ENCODE measurements at regions not wholly inside any gene's neighbourhood (a gene's known extent, or its start where the extent isn't known, plus 50 kb on each side); places are given as distances from the start of the nearest gene placed in this dataset.

DNA sequence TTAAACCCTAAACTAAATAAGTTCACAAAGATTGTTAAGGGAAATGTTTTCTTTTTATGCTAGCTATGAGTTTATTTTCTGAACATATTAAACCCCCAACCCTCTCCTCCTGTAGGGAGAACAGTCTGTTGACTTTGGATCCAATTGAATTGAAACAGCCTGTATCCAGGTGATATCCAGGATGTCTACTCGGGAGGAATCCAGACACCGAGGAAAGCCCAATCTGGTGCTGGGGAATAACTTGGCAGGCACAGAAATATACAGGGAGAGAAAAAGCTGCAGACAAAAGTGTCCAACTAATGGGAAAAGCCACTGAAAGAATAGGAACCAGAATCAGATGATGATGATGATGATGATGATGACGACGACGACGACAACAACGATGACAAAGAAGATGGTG, 93.9 kb upstream of the API5 start:
- TF ChIP-seq, protein P1, sequence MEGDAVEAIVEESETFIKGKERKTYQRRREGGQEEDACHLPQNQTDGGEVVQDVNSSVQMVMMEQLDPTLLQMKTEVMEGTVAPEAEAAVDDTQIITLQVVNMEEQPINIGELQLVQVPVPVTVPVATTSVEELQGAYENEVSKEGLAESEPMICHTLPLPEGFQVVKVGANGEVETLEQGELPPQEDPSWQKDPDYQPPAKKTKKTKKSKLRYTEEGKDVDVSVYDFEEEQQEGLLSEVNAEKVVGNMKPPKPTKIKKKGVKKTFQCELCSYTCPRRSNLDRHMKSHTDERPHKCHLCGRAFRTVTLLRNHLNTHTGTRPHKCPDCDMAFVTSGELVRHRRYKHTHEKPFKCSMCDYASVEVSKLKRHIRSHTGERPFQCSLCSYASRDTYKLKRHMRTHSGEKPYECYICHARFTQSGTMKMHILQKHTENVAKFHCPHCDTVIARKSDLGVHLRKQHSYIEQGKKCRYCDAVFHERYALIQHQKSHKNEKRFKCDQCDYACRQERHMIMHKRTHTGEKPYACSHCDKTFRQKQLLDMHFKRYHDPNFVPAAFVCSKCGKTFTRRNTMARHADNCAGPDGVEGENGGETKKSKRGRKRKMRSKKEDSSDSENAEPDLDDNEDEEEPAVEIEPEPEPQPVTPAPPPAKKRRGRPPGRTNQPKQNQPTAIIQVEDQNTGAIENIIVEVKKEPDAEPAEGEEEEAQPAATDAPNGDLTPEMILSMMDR (IDR thresholded peaks at IDR 0.05; ENCODE audit: low read depth, low read length, poor library complexity, severe bottlenecking): no peak
- TF ChIP-seq EZH2phosphoT487 (IDR thresholded peaks at IDR 0.05; ENCODE audit: borderline replicate concordance, low read length): no peak
- H3K4me2 ChIP-seq (ENCODE audit: low read length): no peak overlapping the region
- no peaks in the 10 kb centered on the region for H3K79me2 ChIP-seq (ENCODE audit: control insufficient read depth, low read length)
- no peaks in the 10 kb centered on the region for H3K36me3 ChIP-seq (ENCODE audit: control insufficient read depth, low read length)
- no peak overlapping the region for H3K4me3 ChIP-seq (ENCODE audit: low read length)
- H3K27me3 ChIP-seq (ENCODE audit: control insufficient read depth, low read length): no peaks in the 10 kb centered on the region
- no peaks in the 10 kb centered on the region for H3K4me1 ChIP-seq (ENCODE audit: control insufficient read depth, low read length)
- no peaks in the 10 kb centered on the region for H3K9me3 ChIP-seq (ENCODE audit: control insufficient read depth, insufficient read depth, low read length)
- no peaks in the 10 kb centered on the region for H3F3A ChIP-seq (ENCODE audit: control insufficient read depth, insufficient read depth)
- no peaks in the 10 kb centered on the region for H4K20me1 ChIP-seq (ENCODE audit: control insufficient read depth, insufficient read depth, low read depth, low read length)
- H3K27ac ChIP-seq (ENCODE audit: low read depth, low read length): no peak overlapping the region
- no peaks in the 10 kb centered on the region for H3K9me2 ChIP-seq (replicated peaks; ENCODE audit: control insufficient read depth, low read length)

GRCh38 chr11:43222215-43222614, 89.6 kb upstream of the API5 start:
- H3K9me3 ChIP-seq (ENCODE audit: control insufficient read depth, insufficient read depth, low read length): no peaks in the 10 kb centered on the region
- no peaks in the 10 kb centered on the region for H3K4me1 ChIP-seq (ENCODE audit: control insufficient read depth, low read length)
- no peak overlapping the region for H3K4me2 ChIP-seq (ENCODE audit: low read length)
- H3K36me3 ChIP-seq (ENCODE audit: control insufficient read depth, low read length): no peaks in the 10 kb centered on the region
- no peaks in the 10 kb centered on the region for H3K9me2 ChIP-seq (replicated peaks; ENCODE audit: control insufficient read depth, low read length)
- H3K79me2 ChIP-seq (ENCODE audit: control insufficient read depth, low read length): no peaks in the 10 kb centered on the region
- H4K20me1 ChIP-seq (ENCODE audit: control insufficient read depth, insufficient read depth, low read depth, low read length): no peaks in the 10 kb centered on the region
- no peak for TF ChIP-seq EZH2phosphoT487 (IDR thresholded peaks at IDR 0.05; ENCODE audit: borderline replicate concordance, low read length)
- TF ChIP-seq, protein P1 (IDR thresholded peaks at IDR 0.05; ENCODE audit: low read depth, low read length, poor library complexity, severe bottlenecking): no peak
- H3K27ac ChIP-seq (ENCODE audit: low read depth, low read length): no peak overlapping the region
- no peak overlapping the region for H3K4me3 ChIP-seq (ENCODE audit: low read length)
- no peaks in the 10 kb centered on the region for H3K27me3 ChIP-seq (ENCODE audit: control insufficient read depth, low read length)
- no peaks in the 10 kb centered on the region for H3F3A ChIP-seq (ENCODE audit: control insufficient read depth, insufficient read depth)

- no peak overlapping the region for H3K4me2 ChIP-seq (ENCODE audit: low read length)
- H3K4me3 ChIP-seq (ENCODE audit: low read length): no peak overlapping the region
- no peaks in the 10 kb centered on the region for H3F3A ChIP-seq (ENCODE audit: control insufficient read depth, insufficient read depth)
- H3K36me3 ChIP-seq (ENCODE audit: control insufficient read depth, low read length): no peaks in the 10 kb centered on the region
- no peak overlapping the region for H3K27ac ChIP-seq (ENCODE audit: low read depth, low read length)
- H3K79me2 ChIP-seq (ENCODE audit: control insufficient read depth, low read length): no peaks in the 10 kb centered on the region
- H3K27me3 ChIP-seq (ENCODE audit: control insufficient read depth, low read length): no peaks in the 10 kb centered on the region
- H4K20me1 ChIP-seq (ENCODE audit: control insufficient read depth, insufficient read depth, low read depth, low read length): no peaks in the 10 kb centered on the region
- TF ChIP-seq, protein P1 (IDR thresholded peaks at IDR 0.05; ENCODE audit: low read depth, low read length, poor library complexity, severe bottlenecking): no peak
- no peak for TF ChIP-seq EZH2phosphoT487 (IDR thresholded peaks at IDR 0.05; ENCODE audit: borderline replicate concordance, low read length)
- no peaks in the 10 kb centered on the region for H3K9me2 ChIP-seq (replicated peaks; ENCODE audit: control insufficient read depth, low read length)
- H3K4me1 ChIP-seq (ENCODE audit: control insufficient read depth, low read length): no peaks in the 10 kb centered on the region
- H3K9me3 ChIP-seq (ENCODE audit: control insufficient read depth, insufficient read depth, low read length): no peaks in the 10 kb centered on the region
These were observed 88.8 kb upstream of the API5 start for GRCh38 chr11:43223026-43223425.

GRCh38 chr11:43234881-43235280, 76.9 kb upstream of the API5 start:
- no peaks in the 10 kb centered on the region for H3K79me2 ChIP-seq (ENCODE audit: control insufficient read depth, low read length)
- no peaks in the 10 kb centered on the region for H4K20me1 ChIP-seq (ENCODE audit: control insufficient read depth, insufficient read depth, low read depth, low read length)
- no peaks in the 10 kb centered on the region for H3F3A ChIP-seq (ENCODE audit: control insufficient read depth, insufficient read depth)
- H3K27me3 ChIP-seq (ENCODE audit: control insufficient read depth, low read length): no peaks in the 10 kb centered on the region
- H3K9me2 ChIP-seq (replicated peaks; ENCODE audit: control insufficient read depth, low read length): no peaks in the 10 kb centered on the region
- H3K27ac ChIP-seq (ENCODE audit: low read depth, low read length): no peak overlapping the region
- H3K4me1 ChIP-seq (ENCODE audit: control insufficient read depth, low read length): no peaks in the 10 kb centered on the region
- H3K4me3 ChIP-seq (ENCODE audit: low read length): no peak overlapping the region
- no peak for TF ChIP-seq EZH2phosphoT487 (IDR thresholded peaks at IDR 0.05; ENCODE audit: borderline replicate concordance, low read length)
- TF ChIP-seq, protein P1 (IDR thresholded peaks at IDR 0.05; ENCODE audit: low read depth, low read length, poor library complexity, severe bottlenecking): no peak
- no peak overlapping the region for H3K4me2 ChIP-seq (ENCODE audit: low read length)
- H3K36me3 ChIP-seq (ENCODE audit: control insufficient read depth, low read length): no peaks in the 10 kb centered on the region
- H3K9me3 ChIP-seq (ENCODE audit: control insufficient read depth, insufficient read depth, low read length): no peaks in the 10 kb centered on the region

All from DOHH2 (cell line).